RWPE1 (cell line): ENCODE measurements at regions not wholly inside any gene's neighbourhood (a gene's known extent, or its start where the extent isn't known, plus 50 kb on each side); places are given as distances from the start of the nearest gene placed in this dataset.

ENCODE experiments used
- CTCF ChIA-PET: fragments of 350-600 bp; sonication (Branson Sonifier 250); formaldehyde crosslinking; extraction: SDS; loops from one replicate; lab custom pipeline; 2021; lab: Yijun Ruan, JAX
- POLR2A ChIA-PET: fragments of 400-600 bp; formaldehyde crosslinking; extraction: SDS; loops from one replicate; lab custom pipeline; 2020; ENCODE audit warnings: antibody characterized with exemption; ENCODE audit not compliant: low non-redundant PET; lab: Yijun Ruan, JAX
- DNase-seq: peaks from one replicate; pipeline ENCODE4 v3.0.0; 2012; ENCODE audit warnings: low spot score
- H3K27ac ChIP-seq: fragments of 450-650 bp; 2 replicates; pipeline ENCODE4 v1.5.1; 2017
- TF ChIP-seq, protein P1 (sequence below): fragments of 450-650 bp; conservative IDR thresholded peaks from 2 replicates; pipeline ENCODE4 v1.5.1; 2017; ENCODE audit warnings: low read depth, mild to moderate bottlenecking

DNA sequence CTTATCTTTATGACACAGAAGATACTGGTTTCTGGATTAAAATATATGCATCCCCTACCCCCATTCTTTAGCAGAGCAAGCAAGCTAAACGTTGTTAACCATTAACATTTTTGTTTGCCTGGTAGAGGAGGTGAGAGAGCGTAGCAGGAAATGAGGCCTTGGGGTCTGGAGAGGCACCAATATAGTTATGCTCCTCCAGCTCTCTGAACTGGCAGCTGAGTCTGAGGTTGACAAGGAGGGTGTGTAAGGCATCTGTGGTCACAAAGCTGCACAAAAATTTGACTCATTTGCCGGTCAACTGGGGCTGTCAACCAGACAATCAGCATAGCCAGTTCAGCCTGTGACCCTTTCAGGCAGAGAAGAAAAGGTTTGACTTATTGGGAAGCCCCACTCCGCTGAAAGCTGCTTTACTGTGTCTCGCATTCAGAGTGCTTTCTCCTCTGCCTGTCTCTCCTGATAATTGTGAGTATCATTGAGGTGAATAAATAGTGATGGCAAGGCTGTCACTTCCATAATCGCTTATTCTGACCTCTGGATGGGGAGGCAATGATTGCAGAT, 647.5 kb upstream of the SETBP1 start:
- no peak for DNase-seq
- H3K27ac ChIP-seq: no peak overlapping the region
- ChIA-PET POLR2A (no interaction called here), CTCF (no interaction called here)
- TF ChIP-seq, protein P1, sequence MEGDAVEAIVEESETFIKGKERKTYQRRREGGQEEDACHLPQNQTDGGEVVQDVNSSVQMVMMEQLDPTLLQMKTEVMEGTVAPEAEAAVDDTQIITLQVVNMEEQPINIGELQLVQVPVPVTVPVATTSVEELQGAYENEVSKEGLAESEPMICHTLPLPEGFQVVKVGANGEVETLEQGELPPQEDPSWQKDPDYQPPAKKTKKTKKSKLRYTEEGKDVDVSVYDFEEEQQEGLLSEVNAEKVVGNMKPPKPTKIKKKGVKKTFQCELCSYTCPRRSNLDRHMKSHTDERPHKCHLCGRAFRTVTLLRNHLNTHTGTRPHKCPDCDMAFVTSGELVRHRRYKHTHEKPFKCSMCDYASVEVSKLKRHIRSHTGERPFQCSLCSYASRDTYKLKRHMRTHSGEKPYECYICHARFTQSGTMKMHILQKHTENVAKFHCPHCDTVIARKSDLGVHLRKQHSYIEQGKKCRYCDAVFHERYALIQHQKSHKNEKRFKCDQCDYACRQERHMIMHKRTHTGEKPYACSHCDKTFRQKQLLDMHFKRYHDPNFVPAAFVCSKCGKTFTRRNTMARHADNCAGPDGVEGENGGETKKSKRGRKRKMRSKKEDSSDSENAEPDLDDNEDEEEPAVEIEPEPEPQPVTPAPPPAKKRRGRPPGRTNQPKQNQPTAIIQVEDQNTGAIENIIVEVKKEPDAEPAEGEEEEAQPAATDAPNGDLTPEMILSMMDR: no peak

DNA sequence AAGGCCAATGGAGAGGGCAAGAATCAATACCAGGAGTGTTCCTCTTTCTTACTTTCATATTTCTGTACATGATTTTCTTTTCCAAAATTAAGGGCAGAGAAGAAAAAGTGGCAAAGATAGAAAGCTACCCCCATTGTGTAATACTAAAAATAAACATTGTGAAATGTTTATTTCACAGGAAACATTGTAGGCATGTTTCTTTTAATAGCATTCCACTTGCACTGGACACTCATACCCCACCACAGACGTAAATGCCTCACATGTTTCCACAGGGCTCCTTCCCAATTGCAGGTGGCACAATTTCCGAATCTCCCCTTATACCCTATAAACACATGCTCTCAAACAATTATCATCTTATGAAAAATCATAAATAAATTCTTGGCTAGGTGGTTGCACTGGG, 645.1 kb upstream of the SETBP1 start:
- DNase-seq: no peak
- H3K27ac ChIP-seq: no peak overlapping the region
- ChIA-PET CTCF (interaction anchor here (0.7 kb wide), 1 partner anchor 10 kb away, joined by 4 read pairs; no protein-coding TSS in a partner anchor), POLR2A (no interaction called here)
- TF ChIP-seq, protein P1: no peak

DNA sequence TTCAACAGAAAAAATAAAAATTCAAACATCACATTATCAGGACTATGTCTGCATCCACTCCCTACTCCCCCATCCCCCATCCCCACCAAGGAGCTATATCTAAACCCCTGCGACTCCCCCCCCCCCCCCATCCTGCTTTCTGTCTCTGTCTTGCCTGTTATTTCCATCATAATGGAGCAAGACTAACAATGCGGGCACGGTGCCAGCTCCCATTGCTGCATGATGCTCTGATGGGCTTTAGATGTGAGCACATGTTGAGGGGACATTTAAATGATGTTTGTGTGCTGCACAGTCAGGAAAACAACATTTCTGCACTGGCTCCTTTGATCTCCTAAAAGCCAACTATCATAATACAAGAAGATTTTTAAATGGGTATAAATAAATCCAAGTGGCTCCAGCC, 644.2 kb upstream of the SETBP1 start:
- TF ChIP-seq, protein P1: no peak
- no peak for DNase-seq
- POLR2A ChIA-PET: no interaction called here
- CTCF ChIA-PET: no interaction called here
- H3K27ac ChIP-seq: no peak overlapping the region

DNA sequence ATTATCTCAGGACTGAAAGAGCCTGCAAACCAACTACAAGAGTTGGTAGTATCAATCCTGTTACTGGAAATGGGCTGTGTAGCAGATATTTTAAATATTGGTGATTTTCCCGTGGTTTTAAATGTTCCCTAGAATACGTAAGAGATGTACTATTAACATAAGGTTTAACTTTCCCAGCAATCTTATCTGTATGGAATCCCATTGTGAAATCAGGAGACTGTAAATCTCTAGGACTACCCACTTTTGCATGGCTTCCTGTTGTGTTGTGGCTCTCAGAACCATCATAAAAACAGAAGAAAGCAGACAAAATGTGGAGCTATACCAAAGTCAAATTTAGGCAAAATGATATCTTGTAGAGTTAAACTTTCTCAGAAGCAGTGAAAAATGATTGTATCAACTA, 641.5 kb upstream of the SETBP1 start:
- H3K27ac ChIP-seq: no peak overlapping the region
- DNase-seq: no peak
- ChIA-PET CTCF (no interaction called here), POLR2A (no interaction called here)
- TF ChIP-seq, protein P1: no peak

DNA sequence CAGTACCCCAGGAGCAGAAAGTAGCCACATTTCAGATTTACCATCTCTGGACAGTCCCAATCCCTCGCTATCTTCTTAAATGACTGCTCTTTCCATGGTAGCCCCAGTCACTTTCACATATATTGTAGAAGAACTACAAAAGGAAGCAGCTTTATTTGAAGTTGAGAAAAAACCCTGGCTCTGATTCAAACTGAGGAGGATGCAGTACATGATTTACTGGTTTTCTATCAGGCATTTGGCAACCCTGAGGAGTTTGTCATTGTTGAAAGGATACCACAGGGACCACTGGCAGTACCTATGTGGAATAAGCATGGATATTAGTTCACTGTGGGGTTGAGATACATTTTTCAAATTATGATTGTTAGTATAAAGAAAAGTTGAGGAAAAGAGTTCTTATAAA, 640.9 kb upstream of the SETBP1 start:
- CTCF ChIA-PET: no interaction called here
- TF ChIP-seq, protein P1: no peak

DNA sequence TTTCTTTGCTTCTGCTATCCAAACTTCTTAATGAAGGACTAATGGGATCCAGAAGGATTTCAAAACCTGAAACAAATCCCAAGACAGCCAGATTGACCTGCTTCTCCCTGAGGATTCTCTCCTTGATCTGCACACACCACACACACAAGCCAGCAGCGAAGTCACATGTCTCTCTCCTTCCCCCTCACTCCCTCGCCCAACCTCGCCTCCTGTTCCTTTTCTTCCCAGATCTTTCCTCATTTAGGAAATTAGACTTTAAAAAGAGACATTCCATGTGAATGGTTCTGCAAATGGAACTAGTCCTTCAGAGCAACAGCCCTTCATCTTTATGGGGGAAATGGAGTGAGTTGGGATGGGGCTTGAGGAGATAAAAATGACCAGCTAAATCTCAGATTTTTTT, 639.1 kb upstream of the SETBP1 start:
- CTCF ChIA-PET: no interaction called here
- TF ChIP-seq, protein P1: no peak
- no peak for DNase-seq

More for the DNA sequence above, 640.9 kb upstream of the SETBP1 start:
- no peak overlapping the region for H3K27ac ChIP-seq
- DNase-seq: no peak
- POLR2A ChIA-PET: no interaction called here

More for the DNA sequence above, 639.1 kb upstream of the SETBP1 start:
- no peak overlapping the region for H3K27ac ChIP-seq
- POLR2A ChIA-PET: no interaction called here
